HCT116 (cell line): ENCODE measurements at regions not wholly inside any gene's neighbourhood (a gene's known extent, or its start where the extent isn't known, plus 50 kb on each side); places are given as distances from the start of the nearest gene placed in this dataset.

Source experiments
- ATAC-seq: fragments of 200-7000 bp; cut with Tn5 transposase; 2 replicates; pipeline ENCODE4 v1.9.1; 2020; ENCODE audit warnings: mild to moderate bottlenecking, moderate library complexity
- BruUV-seq: library from RNA; stranded (reverse); fragments of 400-500 nt; replicated peaks from 2 replicates; lab custom pipeline; 2021; lab: Mats Ljungman, UMichigan
- CTCF ChIA-PET: fragments of 300-600 bp; sonication (Branson Sonifier 250); formaldehyde crosslinking; loops from one replicate; lab custom pipeline; 2021; ENCODE audit warnings: antibody characterized with exemption; lab: Charles Lee
- POLR2A ChIA-PET: fragments of 300-600, 350-600 bp; sonication (Branson Sonifier 250); formaldehyde crosslinking; loops from one replicate; lab custom pipeline; 2021; ENCODE audit warnings: antibody characterized with exemption; lab: Charles Lee
- RAD21 ChIA-PET, 2 experiments: fragments of 300-600 bp; sonication (Branson Sonifier 250); formaldehyde crosslinking; loops; one replicate each; lab custom pipeline; 2023; ENCODE audit warnings: low total read pairs in 2 of 2; ENCODE audit not compliant: uncharacterized antibody in 2 of 2, unreplicated experiment in 2 of 2, low non-redundant PET in 1 of 2; lab: Charles Lee
- DNase-seq: peaks from one replicate; pipeline ENCODE4 v3.0.0-alpha.2; 2010; ENCODE audit warnings: low read depth, low spot score
- H2AFZ ChIP-seq: fragments of 200-600 bp; shearing (Covaris generic), sonication (generic); 2 replicates; pipeline ENCODE4 v1.6.1; 2017; ENCODE audit warnings: low read depth, mixed run types, mixed read lengths, antibody characterized with exemption, low read length; ENCODE audit not compliant: poor library complexity, severe bottlenecking
- H3K27ac ChIP-seq: 2 replicates; pipeline ENCODE4 v1.5.1; 2012; ENCODE audit warnings: low read depth, low read length
- H3K27me3 ChIP-seq: fragments of 200-600 bp; sonication (generic); 2 replicates; pipeline ENCODE4 v1.6.1; 2016; ENCODE audit warnings: mixed run types, low read length, mixed read lengths; ENCODE audit not compliant: insufficient read depth
- H3K36me3 ChIP-seq, 2 experiments: fragments of 200-500 bp in 1 of 2; fragments of 200-600 bp in 1 of 2; sonication (Bioruptor generic) in 1 of 2; sonication (generic) in 1 of 2; 2 replicates each; pipeline versions ENCODE4 v1.5.1 to v1.6.1; 2014 to 2016; ENCODE audit warnings: low read length in 2 of 2, inconsistent platforms in 1 of 2, mixed read lengths in 1 of 2, mixed run types in 1 of 2; ENCODE audit not compliant: insufficient read depth in 2 of 2, control insufficient read depth in 1 of 2
- H3K4me1 ChIP-seq, 2 experiments: fragments of 200-600 bp in 1 of 2; sonication (generic) in 1 of 2; 2 replicates each; pipeline versions ENCODE4 v1.5.1 to v1.6.1; 2012 to 2017; ENCODE audit warnings: low read length in 2 of 2, inconsistent platforms in 1 of 2, mild to moderate bottlenecking in 1 of 2, mixed read lengths in 1 of 2, mixed run types in 1 of 2, moderate library complexity in 1 of 2; ENCODE audit not compliant: insufficient read depth in 2 of 2, control insufficient read depth in 1 of 2
- H3K4me2 ChIP-seq: fragments of 200-600 bp; sonication (generic); 2 replicates; pipeline ENCODE4 v1.6.1; 2017; ENCODE audit warnings: mixed run types, low read length, mixed read lengths
- H3K4me3 ChIP-seq, 2 experiments: fragments of 200-600 bp in 1 of 2; sonication (generic) in 1 of 2; replicated peaks in 1 of 2; 2 replicates each; pipeline ENCODE4 v1.5.1; 2011 to 2016; ENCODE audit warnings: low read length in 2 of 2, control low read depth in 1 of 2, low read depth in 1 of 2, mild to moderate bottlenecking in 1 of 2, mixed read lengths in 1 of 2, mixed run types in 1 of 2
- H3K79me2 ChIP-seq: fragments of 200-600 bp; sonication (generic); 2 replicates; pipeline ENCODE4 v1.6.1; 2017; ENCODE audit warnings: mild to moderate bottlenecking, mixed run types, low read length, moderate library complexity, mixed read lengths; ENCODE audit not compliant: insufficient read depth
- H3K9ac ChIP-seq: fragments of 200-600 bp; sonication (generic); 2 replicates; pipeline ENCODE4 v1.6.1; 2016; ENCODE audit warnings: low read length, mixed read lengths
- H3K9me2 ChIP-seq: fragments of 200-600 bp; sonication (generic), shearing (Covaris generic); 2 replicates; pipeline ENCODE4 v1.6.1; 2017; ENCODE audit warnings: mixed run types, mild to moderate bottlenecking, moderate library complexity; ENCODE audit not compliant: insufficient read depth
- H3K9me3 ChIP-seq, 2 experiments: fragments of 200-500 bp in 1 of 2; fragments of 200-600 bp in 1 of 2; sonication (Bioruptor generic) in 1 of 2; sonication (generic) in 1 of 2; 2 replicates each; pipeline ENCODE4 v1.6.1; 2014 to 2017; ENCODE audit warnings: low read length in 2 of 2, mixed read lengths in 2 of 2, inconsistent platforms in 1 of 2, low read depth in 1 of 2, mild to moderate bottlenecking in 1 of 2, mixed run types in 1 of 2, moderate library complexity in 1 of 2; ENCODE audit not compliant: control insufficient read depth in 1 of 2, insufficient read depth in 1 of 2
- H4K20me1 ChIP-seq: fragments of 200-600 bp; sonication (generic), shearing (Covaris generic); 2 replicates; pipeline ENCODE4 v1.6.1; 2017; ENCODE audit warnings: mixed run types, mild to moderate bottlenecking, moderate library complexity; ENCODE audit not compliant: insufficient read depth
- CBX3 ChIP-seq: IDR thresholded peaks from 2 replicates; pipeline ENCODE4 v1.6.1; 2012; ENCODE audit warnings: low read depth
- CEBPB ChIP-seq: IDR thresholded peaks from 2 replicates; pipeline ENCODE4 v1.6.1; 2012; ENCODE audit warnings: low read depth
- EGR1 ChIP-seq: IDR thresholded peaks from 2 replicates; pipeline ENCODE4 v1.6.1; 2012; ENCODE audit warnings: low read depth
- ELF1 ChIP-seq: IDR thresholded peaks from 2 replicates; pipeline ENCODE4 v1.6.1; 2012; ENCODE audit warnings: low read depth, borderline replicate concordance
- EZH2 ChIP-seq: fragments of 200-600 bp; sonication (generic); IDR thresholded peaks from 2 replicates; pipeline ENCODE4 v1.6.1; 2017; ENCODE audit warnings: antibody characterized with exemption, mixed run types
- EZH2phosphoT487 ChIP-seq: fragments of 200-600 bp; IDR thresholded peaks from 2 replicates; pipeline ENCODE4 v1.6.1; 2018; ENCODE audit warnings: antibody characterized with exemption, borderline replicate concordance
- JUND ChIP-seq: IDR thresholded peaks from 2 replicates; pipeline ENCODE4 v1.6.1; 2012
- POLR2AphosphoS5 ChIP-seq: IDR thresholded peaks from 2 replicates; pipeline ENCODE4 v1.6.1; 2011; ENCODE audit warnings: mild to moderate bottlenecking, low read depth, low read length, moderate library complexity
- RAD21 ChIP-seq: IDR thresholded peaks from 2 replicates; pipeline ENCODE4 v1.6.1; 2012; ENCODE audit warnings: low read depth, mild to moderate bottlenecking
- SIN3A ChIP-seq: IDR thresholded peaks from 2 replicates; pipeline ENCODE4 v1.6.1; 2012; ENCODE audit warnings: low read depth
- SP1 ChIP-seq: IDR thresholded peaks from 2 replicates; pipeline ENCODE4 v1.6.1; 2012; ENCODE audit warnings: low read depth
- ZBTB33 ChIP-seq: IDR thresholded peaks from 2 replicates; pipeline ENCODE4 v1.6.1; 2011; ENCODE audit warnings: mild to moderate bottlenecking, low read length, moderate library complexity; ENCODE audit not compliant: insufficient replicate concordance; ENCODE audit errors: extremely low read depth
- ZFX ChIP-seq: fragments of 450-650 bp; IDR thresholded peaks from 2 replicates; pipeline ENCODE4 v1.6.1; 2017
- ZNF274 ChIP-seq: fragments of 200-500 bp; sonication (Bioruptor generic); IDR thresholded peaks from 2 replicates; pipeline ENCODE4 v1.6.1; 2014; ENCODE audit warnings: mild to moderate bottlenecking, low read depth, low read length, inconsistent platforms
- intact Hi-C: fragments of 100-400 bp; cut with micrococcal nuclease; formaldehyde crosslinking; loops from 2 replicates; pipeline ENCODE4 v1.10.0; 2022
- TF ChIP-seq, protein P1 (sequence below): IDR thresholded peaks from 2 replicates; pipeline ENCODE4 v1.6.1; 2012
- TF ChIP-seq, protein P2 (sequence below): IDR thresholded peaks from 2 replicates; pipeline ENCODE4 v1.6.1; 2012

GRCh38 chr18:24913507-24914170, 438.3 kb downstream of the ZNF521 start:
- Histone ChIP-seq H4K20me1 (no peaks in the 10 kb centered on the region), H3K9me3 (no peaks in the 10 kb centered on the region), H3K9ac (no peak overlapping the region), H3K36me3 (no peaks in the 10 kb centered on the region), H3K4me1 (no peaks in the 10 kb centered on the region), H3K4me3 (no peak overlapping the region), H3K27ac (no peak overlapping the region), H3K27me3 (0 out of 2 replicates have a peak, but pooled peaks cover 7% of the 10 kb centered on the region), H3K4me2 (no peak overlapping the region), H3K9me2 (no peaks in the 10 kb centered on the region), H3K79me2 (no peaks in the 10 kb centered on the region), H2AFZ (no peak overlapping the region)
- DNase-seq (no peak), ATAC-seq (no peak)
- intact Hi-C loops: no loop called here
- BruUV-seq: no TSS peak
- ChIA-PET CTCF (no interaction called here), POLR2A (no interaction called here), RAD21 (no interaction called here)
- TF ChIP-seq ZBTB33 (no peak), ELF1 (no peak), EZH2phosphoT487 (no peak), CBX3 (no peak), SP1 (no peak), SIN3A (no peak), ZNF274 (no peak), CEBPB (no peak), EGR1 (no peak), POLR2AphosphoS5 (no peak), JUND (no peak), EZH2 (no peak), ZFX (no peak), RAD21 (no peak)
- TF ChIP-seq, protein P1, sequence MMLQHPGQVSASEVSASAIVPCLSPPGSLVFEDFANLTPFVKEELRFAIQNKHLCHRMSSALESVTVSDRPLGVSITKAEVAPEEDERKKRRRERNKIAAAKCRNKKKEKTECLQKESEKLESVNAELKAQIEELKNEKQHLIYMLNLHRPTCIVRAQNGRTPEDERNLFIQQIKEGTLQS: no peak
- TF ChIP-seq, protein P2, sequence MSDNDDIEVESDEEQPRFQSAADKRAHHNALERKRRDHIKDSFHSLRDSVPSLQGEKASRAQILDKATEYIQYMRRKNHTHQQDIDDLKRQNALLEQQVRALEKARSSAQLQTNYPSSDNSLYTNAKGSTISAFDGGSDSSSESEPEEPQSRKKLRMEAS: no peak
